T-cell (primary cell): ENCODE measurements at regions not wholly inside any gene's neighbourhood (a gene's known extent, or its start where the extent isn't known, plus 50 kb on each side); places are given as distances from the start of the nearest gene placed in this dataset.
"Not testable (repeated sequence)": the region's sequence is repeated elsewhere in the genome, so short reads cannot be mapped to it uniquely, and the experiment has no call there.

Experiments used
- ATAC-seq, 4 experiments: fragments of 200-7000 bp in 3 of 4; fragments of 150-1000 bp in 1 of 4; cut with Tn5 transposase; replicated peaks in 1 of 4; 1 replicate in 3 of 4; 2 replicates in 1 of 4; pipeline ENCODE4 v1.10.0; 2021; ENCODE audit warnings: moderate library complexity in 3 of 4, mild to moderate bottlenecking in 2 of 4, moderate number of reproducible peaks in 1 of 4
- CTCF ChIA-PET, 2 donors: fragments of 300-600 bp; sonication (Branson Sonifier 250); formaldehyde crosslinking; loops; one replicate each; lab custom pipeline; 2022; ENCODE audit warnings: antibody characterized with exemption in 2 of 2; lab: Charles Lee
- POLR2A ChIA-PET, 2 donors: fragments of 300-600 bp; sonication (Branson Sonifier 250); formaldehyde crosslinking; loops; one replicate each; lab custom pipeline; 2022; ENCODE audit warnings: antibody characterized with exemption in 2 of 2; lab: Charles Lee
- DNase-seq, 35 experiments: peaks; one replicate each; pipeline versions ENCODE4 v3.0.0 to v3.0.0-alpha.2; 2013 to 2023
- H3K27ac ChIP-seq: one replicate; pipeline ENCODE4 v1.5.1; 2013; ENCODE audit warnings: low read length
- H3K27me3 ChIP-seq, 2 experiments: replicated peaks in 1 of 2; 1 replicate in 1 of 2; 2 replicates in 1 of 2; pipeline versions ENCODE4 v1.6.1 to v1.7.0; 2013; ENCODE audit warnings: low read length in 1 of 2, mixed read lengths in 1 of 2; ENCODE audit not compliant: control insufficient read depth in 2 of 2, insufficient read depth in 2 of 2; ENCODE audit errors: extremely low read depth in 1 of 2
- H3K36me3 ChIP-seq, 2 donors: 1 replicate in 1 of 2; 2 replicates in 1 of 2; pipeline versions ENCODE4 v1.6.1 to v1.7.0; 2013; ENCODE audit warnings: low read length in 1 of 2; ENCODE audit not compliant: control insufficient read depth in 2 of 2, insufficient read depth in 1 of 2; ENCODE audit errors: extremely low read depth in 1 of 2
- H3K4me1 ChIP-seq, 2 experiments: 1 replicate in 1 of 2; 2 replicates in 1 of 2; pipeline versions ENCODE4 v1.6.1 to v1.7.0; 2013; ENCODE audit warnings: low read length in 2 of 2, mixed read lengths in 1 of 2; ENCODE audit not compliant: insufficient read depth in 2 of 2, control insufficient read depth in 1 of 2; ENCODE audit errors: extremely low read depth in 1 of 2
- H3K4me3 ChIP-seq, 2 donors: 1 replicate in 1 of 2; 2 replicates in 1 of 2; pipeline versions ENCODE4 v1.5.1 to v1.7.0; 2013; ENCODE audit warnings: mild to moderate bottlenecking in 2 of 2, low read length in 1 of 2, moderate library complexity in 1 of 2; ENCODE audit not compliant: control insufficient read depth in 1 of 2; ENCODE audit errors: extremely low read depth in 1 of 2
- H3K9me3 ChIP-seq: 2 replicates; pipeline ENCODE4 v1.7.0; 2013
- H3K27ac Mint-ChIP-seq, 2 donors: one replicate each; pipeline ENCODE4 v1.8.0; 2020 to 2021; ENCODE audit warnings: mild to moderate bottlenecking in 2 of 2, mixed read lengths in 2 of 2
- H3K27me3 Mint-ChIP-seq, 2 donors: one replicate each; pipeline ENCODE4 v1.8.0; 2021 to 2022; ENCODE audit warnings: mixed read lengths in 2 of 2
- H3K36me3 Mint-ChIP-seq: one replicate; pipeline ENCODE4 v1.8.0; 2021; ENCODE audit warnings: mixed read lengths
- H3K4me1 Mint-ChIP-seq, 3 donors: one replicate each; pipeline ENCODE4 v1.8.0; 2020 to 2022; ENCODE audit warnings: mixed read lengths in 3 of 3, mild to moderate bottlenecking in 1 of 3
- H3K4me3 Mint-ChIP-seq, 3 donors: one replicate each; pipeline ENCODE4 v1.8.0; 2020 to 2022; ENCODE audit warnings: mild to moderate bottlenecking in 3 of 3, mixed read lengths in 3 of 3, moderate library complexity in 3 of 3
- H3K9me3 Mint-ChIP-seq, 3 donors: one replicate each; pipeline ENCODE4 v1.8.0; 2020 to 2022; ENCODE audit warnings: mixed read lengths in 3 of 3
- WGBS: methylation state at CpG from one replicate; pipeline ENCODE4 v1.1.5; 2013; ENCODE audit warnings: missing lambda C conversion rate; ENCODE audit not compliant: insufficient coverage; 5-methylcytosine and 5-hydroxymethylcytosine counted together

GRCh38 chr7:155396661-155397060 lies 61.3 kb upstream of the EN2 start:
- WGBS = 91% methylated on average over 16 of the region's 16 CpGs
- CTCF ChIA-PET = no interaction called here
- no peaks in the 10 kb centered on the region for H3K9me3 Mint-ChIP-seq
- no peaks in the 10 kb centered on the region for H3K36me3 ChIP-seq
- H3K36me3 Mint-ChIP-seq = no peaks in the 10 kb centered on the region
- H3K27me3 ChIP-seq = peaks cover 2 to 35% of the 10 kb centered on the region in 2 experiments
- peaks cover 21 to 28% of the 10 kb centered on the region in 2 donors for H3K27me3 Mint-ChIP-seq
- peaks cover 0 to 4% (median 0%) of the 10 kb centered on the region in 3 donors for H3K4me1 Mint-ChIP-seq
- H3K4me1 ChIP-seq = no peaks in the 10 kb centered on the region
- DNase-seq (no peak), ATAC-seq (no peak)
- no peak overlapping the region for H3K27ac Mint-ChIP-seq
- H3K4me3 ChIP-seq = no peak overlapping the region
- no peaks in the 10 kb centered on the region for H3K9me3 ChIP-seq
- POLR2A ChIA-PET = interaction anchor here in 1 of 2 donors (0.6 kb wide), 1 partner anchor 143 kb away, joined by 3 read pairs; no protein-coding TSS in a partner anchor
- H3K4me3 Mint-ChIP-seq = no peak overlapping the region
- H3K27ac ChIP-seq = no peak overlapping the region

GRCh38 chr7:155397758-155398714 lies 59.9 kb upstream of the EN2 start:
- WGBS = 91% methylated on average over 22 of the region's 49 CpGs
- ATAC-seq, H3K36me3 Mint-ChIP-seq, H3K4me3 ChIP-seq, CTCF ChIA-PET, H3K4me1 ChIP-seq, DNase-seq, H3K27ac Mint-ChIP-seq, H3K4me3 Mint-ChIP-seq, POLR2A ChIA-PET, H3K9me3 ChIP-seq, H3K27ac ChIP-seq, H3K36me3 ChIP-seq, H3K9me3 Mint-ChIP-seq, H3K4me1 Mint-ChIP-seq: not testable (repeated sequence)
- peaks cover 26 to 33% of the 10 kb centered on the region in 2 donors for H3K27me3 Mint-ChIP-seq
- H3K27me3 ChIP-seq = peaks cover 11 to 35% of the 10 kb centered on the region in 2 experiments

- no peak for ATAC-seq
- Histone ChIP-seq H3K27me3 (peaks cover 11 to 42% of the 10 kb centered on the region in 2 experiments), H3K27ac (no peak overlapping the region), H3K4me3 (no peak overlapping the region), H3K36me3 (no peaks in the 10 kb centered on the region), H3K4me1 (no peaks in the 10 kb centered on the region), H3K9me3 (no peaks in the 10 kb centered on the region)
- H3K27ac Mint-ChIP-seq = no peak overlapping the region
- peaks cover 0 to 4% (median 0%) of the 10 kb centered on the region in 3 donors for H3K4me1 Mint-ChIP-seq
- WGBS = 63% methylated on average over 12 of the region's 14 CpGs
- H3K9me3 Mint-ChIP-seq = no peaks in the 10 kb centered on the region
- POLR2A ChIA-PET = no interaction called here
- no peak for DNase-seq
- no peaks in the 10 kb centered on the region for H3K36me3 Mint-ChIP-seq
- no peak overlapping the region for H3K4me3 Mint-ChIP-seq
- peaks cover 25 to 39% of the 10 kb centered on the region in 2 donors for H3K27me3 Mint-ChIP-seq
- CTCF ChIA-PET = no interaction called here
These were observed 59.0 kb upstream of the EN2 start for GRCh38 chr7:155398944-155399343.

- Mint-ChIP-seq H3K4me3 (no peak overlapping the region), H3K4me1 (peaks cover 0 to 4% (median 0%) of the 10 kb centered on the region in 3 donors), H3K27me3 (peaks cover 25 to 38% of the 10 kb centered on the region in 2 donors), H3K27ac (no peak overlapping the region), H3K36me3 (no peaks in the 10 kb centered on the region), H3K9me3 (no peaks in the 10 kb centered on the region)
- Histone ChIP-seq H3K4me1 (no peaks in the 10 kb centered on the region), H3K4me3 (no peak overlapping the region), H3K36me3 (no peaks in the 10 kb centered on the region), H3K9me3 (no peaks in the 10 kb centered on the region), H3K27ac (no peak overlapping the region), H3K27me3 (peaks cover 11 to 48% of the 10 kb centered on the region in 2 experiments)
- ATAC-seq (no peak), DNase-seq (no peak)
- 86% methylated on average over 12 of the region's 14 CpGs for WGBS
- POLR2A ChIA-PET = no interaction called here
- CTCF ChIA-PET = no interaction called here
These were observed 58.4 kb upstream of the EN2 start for GRCh38 chr7:155399577-155399976.

GRCh38 chr7:155401231-155401630 lies 56.7 kb upstream of the EN2 start:
- DNase-seq (no peak), ATAC-seq (no peak)
- Mint-ChIP-seq H3K36me3 (no peaks in the 10 kb centered on the region), H3K4me1 (peaks cover 0 to 4% (median 3%) of the 10 kb centered on the region in 3 donors), H3K27me3 (peaks cover 21 to 46% of the 10 kb centered on the region in 2 donors), H3K27ac (no peak overlapping the region), H3K4me3 (no peak overlapping the region), H3K9me3 (no peaks in the 10 kb centered on the region)
- Histone ChIP-seq H3K27me3 (peaks cover 10 to 57% of the 10 kb centered on the region in 2 experiments), H3K27ac (no peak overlapping the region), H3K4me1 (peaks cover 0 to 9% of the 10 kb centered on the region in 2 experiments), H3K4me3 (no peak overlapping the region), H3K9me3 (no peaks in the 10 kb centered on the region), H3K36me3 (no peaks in the 10 kb centered on the region)
- ChIA-PET POLR2A (no interaction called here), CTCF (no interaction called here)
- WGBS = 56% methylated on average over 2 of the region's 8 CpGs

GRCh38 chr7:155401884-155402283 lies 56.0 kb upstream of the EN2 start:
- CTCF ChIA-PET = no interaction called here
- peaks cover 24 to 51% of the 10 kb centered on the region in 2 donors for H3K27me3 Mint-ChIP-seq
- H3K4me3 Mint-ChIP-seq = no peak overlapping the region

More at GRCh38 chr7:155401884-155402283, 56.0 kb upstream of the EN2 start:
- H3K27ac Mint-ChIP-seq = no peak overlapping the region
- no peaks in the 10 kb centered on the region for H3K9me3 Mint-ChIP-seq
- Histone ChIP-seq H3K4me3 (no peak overlapping the region), H3K27me3 (peaks cover 10 to 60% of the 10 kb centered on the region in 2 experiments), H3K36me3 (no peaks in the 10 kb centered on the region), H3K27ac (no peak overlapping the region), H3K4me1 (peaks cover 0 to 9% of the 10 kb centered on the region in 2 experiments), H3K9me3 (no peaks in the 10 kb centered on the region)
- 54% methylated on average over 4 of the region's 6 CpGs for WGBS
- no peak for DNase-seq
- H3K36me3 Mint-ChIP-seq = no peaks in the 10 kb centered on the region
- POLR2A ChIA-PET = no interaction called here
- peaks cover 0 to 4% (median 3%) of the 10 kb centered on the region in 3 donors for H3K4me1 Mint-ChIP-seq
- ATAC-seq = no peak
